HG02943 (cell line): ENCODE measurements at regions not wholly inside any gene's neighbourhood (a gene's known extent, or its start where the extent isn't known, plus 50 kb on each side); places are given as distances from the start of the nearest gene placed in this dataset.

Experiments
- ATAC-seq: cut with Tn5 transposase; IDR thresholded peaks from one replicate; pipeline ENCODE4 v1.9.1; 2021; ENCODE audit warnings: mild to moderate bottlenecking, low read depth, moderate library complexity; ENCODE audit not compliant: unreplicated experiment

DNA sequence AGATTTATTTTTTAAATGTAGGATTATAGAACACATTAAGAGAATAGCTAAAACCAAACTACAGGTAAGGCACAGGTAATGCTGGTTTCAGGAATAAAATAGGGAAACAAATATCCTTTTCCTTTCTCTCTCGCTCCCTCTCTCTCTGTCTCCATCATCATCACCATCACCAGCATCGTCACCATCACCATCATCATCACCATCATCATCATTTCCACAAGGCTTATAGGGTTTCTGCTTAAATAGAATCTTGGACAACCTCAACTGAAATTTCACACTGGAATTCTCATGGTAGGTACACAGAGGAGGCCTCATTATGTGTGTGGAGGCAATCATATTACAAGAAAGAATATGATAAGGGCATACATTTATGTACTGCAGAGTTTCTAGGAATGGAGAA, 823.6 kb downstream of the MAFB start:
- ATAC-seq: no peak

GRCh38 chr20:39862470-39862891, 826.6 kb downstream of the MAFB start:
- no peak for ATAC-seq

DNA sequence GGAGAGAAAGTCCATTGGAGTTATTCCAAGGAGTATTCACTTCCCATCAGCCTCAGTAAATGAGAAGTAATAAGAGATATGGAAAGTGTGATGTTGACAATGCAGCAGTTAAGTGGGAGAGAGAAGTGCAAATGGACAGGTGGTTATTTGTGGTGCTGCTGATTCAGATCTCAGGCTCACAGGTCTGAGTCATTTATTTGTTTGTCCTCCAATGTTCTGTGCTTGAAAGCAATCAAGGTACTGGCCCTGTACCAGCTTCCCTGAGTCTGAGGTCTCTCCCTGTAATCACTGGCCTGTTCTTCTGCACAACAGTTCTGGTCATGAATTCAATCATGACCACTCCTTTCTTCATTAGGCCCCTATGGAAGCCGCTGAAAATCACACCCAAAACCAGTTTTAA, 827.7 kb downstream of the MAFB start:
- ATAC-seq: no peak

GRCh38 chr20:39857835-39858234, 831.2 kb downstream of the MAFB start:
- ATAC-seq: no peak

GRCh38 chr20:39857187-39857586, 831.8 kb downstream of the MAFB start:
- ATAC-seq: no peak

DNA sequence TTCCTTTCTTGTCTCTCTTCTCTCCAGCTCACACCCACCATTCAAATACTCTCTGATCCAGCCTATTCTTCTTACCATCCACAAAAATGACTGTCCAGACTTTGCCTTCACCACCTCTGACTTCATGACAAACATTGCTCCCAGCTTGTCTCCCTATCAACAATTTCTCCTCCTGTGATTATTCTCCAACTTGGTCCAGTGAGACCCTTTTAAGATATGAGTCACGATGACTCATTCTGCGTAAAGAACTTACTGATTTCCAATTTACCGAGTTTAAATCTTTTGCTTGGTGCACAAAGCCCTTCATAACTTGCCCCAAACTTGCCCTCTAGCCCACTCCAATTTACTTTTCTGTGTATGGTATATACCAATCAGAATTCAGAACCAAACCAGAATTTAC, 833.2 kb downstream of the MAFB start:
- no peak for ATAC-seq

- ATAC-seq: no peak
Measured at GRCh38 chr20:39855056-39855455, 834.0 kb downstream of the MAFB start.

DNA sequence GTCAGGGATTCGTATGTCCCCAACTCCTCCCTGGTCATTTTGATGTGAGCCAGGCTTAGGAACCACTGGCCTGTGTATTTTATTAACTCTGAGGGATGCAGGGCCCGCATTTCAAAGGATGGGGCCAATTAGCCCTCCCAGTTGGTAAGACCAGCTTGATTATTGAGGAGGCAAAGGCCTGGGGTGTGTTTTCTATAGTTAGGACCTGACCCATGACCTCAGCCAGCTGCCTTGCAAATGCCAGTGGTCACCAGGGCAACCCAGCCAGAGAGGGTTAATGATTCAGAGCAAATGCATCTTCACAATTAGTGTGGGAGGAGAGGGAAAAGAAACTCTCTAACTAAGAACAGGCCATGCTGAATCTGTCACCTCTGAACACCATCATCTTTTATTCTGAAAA, 835.4 kb downstream of the MAFB start:
- peak; percentile 65 for ATAC-seq

DNA sequence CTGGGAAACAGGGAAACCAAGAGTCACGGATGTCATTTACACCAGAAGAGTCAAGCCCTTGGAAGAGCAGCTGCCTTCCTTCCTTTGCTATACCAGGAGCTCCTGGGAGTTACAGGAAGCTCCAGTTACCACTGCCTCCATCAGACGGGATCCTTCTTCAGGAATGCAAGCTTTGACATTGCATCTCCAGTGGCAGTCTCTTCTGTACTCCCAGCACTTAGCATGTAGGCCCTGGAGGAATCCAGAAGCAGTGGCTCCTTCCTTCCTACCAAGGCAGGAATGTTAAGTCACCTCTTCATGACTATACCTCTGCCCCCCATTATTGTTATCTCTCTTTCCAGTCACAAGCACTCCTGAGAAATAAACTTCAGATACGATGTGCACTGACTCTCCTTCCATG, 836.0 kb downstream of the MAFB start:
- no peak for ATAC-seq

DNA sequence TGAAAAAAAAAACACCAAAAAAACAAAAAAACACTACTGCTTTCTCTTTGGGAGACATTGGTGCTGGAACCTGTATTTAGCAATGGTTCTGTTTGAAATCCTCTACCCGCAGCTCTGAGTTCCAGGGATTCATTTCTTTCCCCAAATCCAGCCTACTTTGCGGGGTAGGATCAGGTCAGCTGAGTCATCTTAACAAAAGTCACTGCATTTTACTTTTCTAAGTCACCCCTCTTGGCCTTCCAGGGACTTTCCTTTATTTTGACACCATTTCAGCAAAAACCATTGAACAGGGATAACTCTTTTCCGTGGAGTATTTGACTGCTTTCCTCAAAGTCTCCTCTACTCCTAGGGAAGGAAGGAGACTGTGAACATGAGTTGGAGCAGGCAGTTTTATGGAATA, 837.6 kb downstream of the MAFB start:
- no peak for ATAC-seq

DNA sequence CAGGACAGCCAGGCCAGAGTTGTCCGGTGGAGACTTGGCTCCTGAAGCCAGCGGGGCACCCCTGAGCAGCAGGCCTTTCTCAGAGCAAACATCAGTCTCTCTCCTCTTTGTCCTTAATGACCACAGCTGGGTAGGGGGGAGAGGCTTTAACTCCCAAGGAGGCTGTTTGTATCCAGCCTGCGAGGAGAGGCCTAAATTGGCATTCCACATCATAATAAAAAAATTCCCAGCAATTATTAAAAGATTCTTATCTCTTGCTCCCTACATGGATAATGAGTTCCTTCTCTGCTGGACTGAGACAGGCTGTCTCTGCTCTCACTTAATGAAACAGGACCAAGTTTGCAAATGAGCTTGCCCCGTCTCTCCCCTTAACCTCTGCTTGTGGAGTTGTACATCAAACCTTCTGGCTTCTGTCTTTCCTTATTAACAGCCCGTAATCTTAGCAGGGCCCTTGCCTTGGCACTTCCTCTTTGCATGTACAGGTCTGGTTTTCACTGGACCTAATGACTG, 838.2 kb downstream of the MAFB start:
- ATAC-seq: no peak

- ATAC-seq: no peak
Measured at GRCh38 chr20:39850246-39850645, 838.8 kb downstream of the MAFB start.

- ATAC-seq: no peak
Measured at GRCh38 chr20:39849664-39850063, 839.4 kb downstream of the MAFB start.

DNA sequence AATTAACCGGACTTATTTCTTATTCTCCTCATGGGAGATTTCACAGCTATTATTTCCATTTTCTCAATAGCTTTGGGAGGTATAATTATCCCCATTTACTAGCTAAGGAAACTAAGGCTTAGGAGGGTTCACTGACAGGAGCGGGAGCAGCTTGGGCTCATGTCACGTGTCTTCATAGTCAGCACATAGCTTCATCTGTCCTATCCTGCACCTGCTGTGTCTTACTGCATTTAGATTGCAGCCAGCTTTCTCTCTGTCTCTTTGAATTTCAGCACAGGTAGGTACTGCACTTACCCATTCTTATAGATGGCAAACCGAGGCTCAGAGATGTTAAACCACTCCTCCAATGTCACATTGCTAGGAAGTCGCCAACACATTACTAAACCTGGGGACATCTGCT, 839.9 kb downstream of the MAFB start:
- ATAC-seq: no peak

DNA sequence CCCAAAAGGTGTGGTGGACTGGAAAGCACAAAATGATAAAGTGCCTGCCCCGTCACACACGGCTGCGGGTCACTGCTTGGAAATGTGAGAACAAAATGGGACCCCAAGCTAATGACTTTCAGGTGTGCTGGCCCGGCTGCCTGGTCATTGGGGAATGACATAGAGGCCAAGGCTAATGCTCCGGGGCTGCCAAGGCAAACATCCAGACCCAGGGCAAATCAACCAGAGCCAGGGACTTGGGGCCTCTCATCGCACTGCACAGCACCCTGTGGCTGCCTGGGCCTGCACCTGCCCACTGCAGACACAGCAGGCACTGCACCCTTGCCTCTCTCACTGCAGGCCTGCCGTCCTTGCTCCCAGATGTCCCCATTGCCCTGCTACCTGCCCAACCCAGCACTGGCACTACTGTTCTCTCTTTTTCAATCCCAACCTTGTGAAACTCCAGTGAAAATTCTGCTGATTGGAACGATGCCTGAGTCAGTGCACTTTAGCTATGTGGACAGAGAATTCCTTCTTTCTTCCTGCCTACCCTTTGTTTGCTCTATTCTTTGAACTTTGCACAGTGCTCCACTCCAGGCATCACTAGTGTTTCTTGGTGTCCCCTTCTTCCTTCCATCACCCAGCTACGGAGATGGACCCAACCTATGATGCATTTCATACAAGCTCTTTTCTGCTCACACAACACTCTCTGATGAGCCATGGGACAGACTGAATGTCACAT, 849.5 kb downstream of the MAFB start:
- ATAC-seq: no peak

DNA sequence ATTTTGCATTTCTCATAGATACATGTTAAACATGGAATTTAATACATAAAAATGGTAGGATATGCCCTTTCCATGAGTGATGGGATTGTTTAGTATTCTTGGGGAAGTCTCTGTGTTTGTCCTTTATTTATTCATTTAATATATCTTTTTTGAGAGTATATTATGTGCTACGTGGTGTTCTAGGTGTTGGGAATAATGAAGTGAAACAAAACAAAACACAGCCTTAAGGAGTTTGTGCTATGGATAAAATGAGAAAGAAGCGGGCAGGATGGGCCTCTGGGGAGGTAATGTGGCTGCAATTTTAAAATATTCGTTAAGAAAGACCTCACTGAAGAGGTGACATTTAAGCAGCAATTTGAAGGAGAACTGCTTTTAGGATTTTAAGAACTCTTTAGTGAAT, 851.5 kb downstream of the MAFB start:
- ATAC-seq: no peak

GRCh38 chr20:39835130-39835842, 853.8 kb downstream of the MAFB start:
- ATAC-seq: no peak

DNA sequence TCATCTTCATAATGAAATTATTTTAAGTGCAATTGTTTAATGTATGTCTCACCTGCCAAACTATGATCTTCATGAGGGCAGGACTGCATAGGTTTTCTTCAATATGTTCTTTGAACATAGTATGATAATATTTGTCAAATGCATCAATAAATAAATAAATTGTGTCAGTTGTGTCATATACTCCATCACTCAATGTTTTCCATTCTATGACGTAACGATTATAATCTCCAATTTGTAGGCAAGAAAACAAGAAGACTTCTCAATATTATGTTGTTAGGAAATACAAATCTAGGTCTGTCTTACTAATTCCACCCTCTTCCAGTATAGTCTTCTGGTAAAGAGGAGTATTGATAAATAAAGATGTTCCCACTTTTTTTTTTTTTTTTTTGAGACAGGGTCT, 858.1 kb downstream of the MAFB start:
- ATAC-seq: no peak

DNA sequence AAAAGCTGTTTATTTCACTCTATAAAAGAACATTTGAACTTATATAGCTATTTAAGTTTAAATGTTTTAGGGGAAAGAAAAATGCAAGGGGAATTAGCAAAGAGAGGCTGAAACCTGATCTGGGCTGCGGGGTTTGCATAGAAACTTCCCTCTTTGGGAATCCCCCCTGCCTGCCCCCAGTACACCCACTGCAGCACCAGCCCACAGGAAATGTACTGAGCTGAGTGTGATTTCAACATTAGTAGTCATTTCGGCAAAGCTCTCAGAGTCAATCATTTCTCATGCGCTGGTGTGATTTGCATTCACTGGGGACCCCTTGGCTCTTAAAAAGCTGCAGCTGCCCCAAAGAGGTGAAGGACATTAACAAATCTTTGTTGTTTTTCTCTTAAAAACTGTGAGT, 859.4 kb downstream of the MAFB start:
- peak; percentile 80 for ATAC-seq

DNA sequence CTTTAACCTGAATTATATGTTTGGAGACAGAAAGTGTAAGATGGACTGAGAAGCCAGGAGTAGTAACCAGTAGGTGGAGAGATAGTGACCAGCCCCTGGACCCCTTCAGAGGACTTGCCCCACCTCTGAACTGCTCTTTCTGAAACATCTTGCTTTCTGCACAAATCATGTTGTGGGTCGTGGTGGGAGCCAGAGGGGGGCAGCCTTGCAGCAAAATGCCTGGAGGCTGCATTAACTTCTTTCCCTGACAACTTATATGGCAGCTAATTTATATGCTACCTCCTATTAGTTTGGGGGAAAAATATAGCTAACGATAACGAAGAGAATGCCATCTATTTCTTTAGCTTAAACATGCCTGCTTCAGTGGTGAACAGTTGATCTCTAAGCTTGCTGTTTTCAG, 859.8 kb downstream of the MAFB start:
- ATAC-seq: peak; percentile 8

DNA sequence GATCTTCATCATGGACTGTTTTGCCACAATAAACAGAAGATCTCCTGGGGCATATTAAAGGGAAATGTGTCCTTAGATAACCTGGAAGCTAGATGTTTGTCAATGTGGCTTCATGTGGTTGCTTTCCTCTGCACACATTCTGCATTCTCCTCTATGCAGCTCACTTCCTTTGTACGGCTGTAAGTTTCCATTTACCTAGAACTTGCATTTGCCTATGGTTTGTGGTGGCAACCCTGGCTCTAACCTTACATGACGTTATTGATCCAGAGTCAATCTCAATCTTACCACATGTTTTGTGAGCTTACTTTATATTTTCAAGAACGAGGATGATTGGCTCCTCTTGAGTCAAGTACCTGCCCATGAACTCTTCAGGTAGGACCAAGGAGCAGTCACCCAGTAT, 863.1 kb downstream of the MAFB start:
- peak; percentile 60 for ATAC-seq

DNA sequence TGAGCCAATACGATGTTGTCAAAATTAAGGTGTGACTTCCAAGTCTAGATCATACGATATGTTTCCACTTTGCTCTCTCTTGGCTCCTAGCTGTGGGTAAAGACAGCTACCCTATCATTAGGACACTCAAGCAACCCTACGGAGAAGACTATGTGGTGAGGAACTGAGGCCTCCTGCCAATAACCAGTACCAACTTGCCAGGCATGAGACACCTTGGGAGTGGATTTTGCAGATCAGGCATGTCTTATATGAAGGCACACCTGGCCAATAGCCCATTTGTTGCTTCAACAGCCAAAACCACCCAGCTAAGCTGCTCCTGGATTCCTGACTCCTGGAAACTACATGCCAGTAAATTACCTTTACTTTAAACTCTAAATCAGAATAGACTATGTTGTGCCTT, 863.4 kb downstream of the DHX35 start:
- ATAC-seq: no peak
